Fibroblast of mammary gland (primary cell): ENCODE measurements at regions not wholly inside any gene's neighbourhood (a gene's known extent, or its start where the extent isn't known, plus 50 kb on each side); places are given as distances from the start of the nearest gene placed in this dataset.

Source experiments
- DNase-seq: peaks from one replicate; pipeline ENCODE4 v3.0.0-alpha.2; 2010; ENCODE audit warnings: low read depth
- H3K4me3 ChIP-seq: 2 replicates; pipeline ENCODE4 v1.5.1; 2011; ENCODE audit warnings: low read depth, mild to moderate bottlenecking, low read length, moderate library complexity; ENCODE audit not compliant: control insufficient read depth
- CTCF ChIP-seq: conservative IDR thresholded peaks from 2 replicates; pipeline ENCODE4 v1.5.1; 2011; ENCODE audit warnings: low read depth, low read length, inconsistent platforms; ENCODE audit not compliant: control insufficient read depth, insufficient read depth

- no peak overlapping the region for H3K4me3 ChIP-seq
- no peak for DNase-seq
- no peak for TF ChIP-seq CTCF
Measured at GRCh38 chr3:13939206-13939605, 59.3 kb upstream of the WNT7A start.

GRCh38 chr3:13937131-13937530 lies 57.3 kb upstream of the WNT7A start:
- H3K4me3 ChIP-seq = no peak overlapping the region
- no peak for TF ChIP-seq CTCF
- DNase-seq = no peak

- TF ChIP-seq CTCF = no peak
- no peak for DNase-seq
- no peak overlapping the region for H3K4me3 ChIP-seq
Measured at GRCh38 chr3:13935494-13936094, 55.7 kb upstream of the WNT7A start.

- no peak for DNase-seq
- H3K4me3 ChIP-seq = no peak overlapping the region
- TF ChIP-seq CTCF = no peak
Measured at GRCh38 chr3:13934813-13935212, 54.9 kb upstream of the WNT7A start.

GRCh38 chr3:13934315-13934714 lies 54.4 kb upstream of the WNT7A start:
- no peak overlapping the region for H3K4me3 ChIP-seq
- TF ChIP-seq CTCF = no peak
- DNase-seq = no peak

GRCh38 chr3:13932578-13933295 lies 52.9 kb upstream of the WNT7A start:
- DNase-seq = no peak
- TF ChIP-seq CTCF = no peak
- no peak overlapping the region for H3K4me3 ChIP-seq

GRCh38 chr3:13931172-13931571 lies 51.3 kb upstream of the WNT7A start:
- DNase-seq = no peak
- TF ChIP-seq CTCF = no peak

More at GRCh38 chr3:13931172-13931571, 51.3 kb upstream of the WNT7A start:
- H3K4me3 ChIP-seq = no peak overlapping the region
